ENCODE measurements at regions not wholly inside any gene's neighbourhood (a gene's known extent, or its start where the extent isn't known, plus 50 kb on each side); places are given as distances from the start of the nearest gene placed in this dataset.

DNA sequence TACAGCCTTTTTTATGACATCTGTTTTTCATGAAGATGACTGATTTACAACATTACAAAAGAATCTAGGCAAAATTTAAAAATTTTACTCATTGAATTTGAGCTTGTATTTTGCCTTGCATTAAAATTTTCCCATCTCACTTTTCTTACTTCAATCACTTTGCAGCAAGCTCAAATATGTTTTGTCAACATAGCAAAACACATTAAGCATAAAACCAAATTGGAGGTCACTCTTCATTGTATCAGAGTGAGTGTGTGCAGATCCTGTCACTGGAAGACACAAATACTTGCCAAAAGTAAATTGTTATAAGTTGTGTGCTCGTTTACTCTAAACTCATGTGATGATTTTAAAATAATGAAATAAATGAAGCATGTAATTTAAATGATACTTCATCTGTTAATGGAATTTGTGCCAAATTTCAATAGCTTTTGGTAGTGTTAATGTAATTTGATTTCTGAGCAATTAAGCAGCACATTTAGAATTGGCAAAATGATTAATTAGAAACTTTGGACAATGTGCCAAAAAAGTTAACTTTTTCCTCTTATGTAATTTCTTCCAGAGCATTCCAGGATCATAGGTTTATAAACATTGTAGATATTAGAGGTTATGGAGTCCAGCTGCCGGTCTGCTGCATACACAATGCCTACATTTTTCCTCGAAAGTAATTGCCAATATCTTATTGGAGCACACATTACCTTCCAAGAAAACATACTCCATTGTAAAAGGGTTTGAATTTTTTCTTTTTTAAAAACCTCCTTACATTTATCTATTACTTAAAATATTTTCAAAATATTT lies 1078.2 kb upstream of the LRRTM3 start:
- no peak for DNase-seq (ENCODE audit: low spot score in 2 of 2)
- Histone ChIP-seq H3K36me3 (replicated peaks) (no peaks in the 10 kb centered on the region), H3K4me1 (no peaks in the 10 kb centered on the region), H3K4me3 (no peak overlapping the region), H3K9me3 (no peaks in the 10 kb centered on the region), H3K27me3 (ENCODE audit: low read depth) (no peaks in the 10 kb centered on the region)
- in situ Hi-C loops (cut with MboI; ENCODE audit: low sequenced_read_pairs), result no loop called here

DNA sequence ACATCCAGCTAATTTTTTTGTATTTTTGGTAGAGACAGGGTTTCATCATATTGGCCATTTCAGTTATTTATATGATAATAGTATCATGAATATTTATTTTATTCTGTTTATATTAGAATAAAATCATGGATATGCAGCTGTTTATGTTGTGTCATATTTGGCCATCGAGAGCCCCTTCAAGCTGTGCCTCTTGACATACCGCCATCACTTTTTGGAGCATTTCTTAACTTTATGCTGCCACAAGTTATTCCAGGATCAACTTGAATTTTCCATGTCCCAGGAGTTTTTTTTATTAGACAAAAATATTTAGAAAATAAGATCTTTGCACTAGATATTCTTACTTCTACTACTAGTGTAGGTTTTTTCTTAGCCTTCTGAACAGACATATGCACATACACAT lies 1067.0 kb upstream of the LRRTM3 start:
- no peak for DNase-seq (ENCODE audit: low spot score in 2 of 2)
- in situ Hi-C loops (cut with MboI; ENCODE audit: low sequenced_read_pairs), result no loop called here
- Histone ChIP-seq H3K9me3 (no peaks in the 10 kb centered on the region), H3K27me3 (ENCODE audit: low read depth) (no peaks in the 10 kb centered on the region), H3K4me3 (no peak overlapping the region), H3K4me1 (no peaks in the 10 kb centered on the region), H3K36me3 (replicated peaks) (no peaks in the 10 kb centered on the region)

DNA sequence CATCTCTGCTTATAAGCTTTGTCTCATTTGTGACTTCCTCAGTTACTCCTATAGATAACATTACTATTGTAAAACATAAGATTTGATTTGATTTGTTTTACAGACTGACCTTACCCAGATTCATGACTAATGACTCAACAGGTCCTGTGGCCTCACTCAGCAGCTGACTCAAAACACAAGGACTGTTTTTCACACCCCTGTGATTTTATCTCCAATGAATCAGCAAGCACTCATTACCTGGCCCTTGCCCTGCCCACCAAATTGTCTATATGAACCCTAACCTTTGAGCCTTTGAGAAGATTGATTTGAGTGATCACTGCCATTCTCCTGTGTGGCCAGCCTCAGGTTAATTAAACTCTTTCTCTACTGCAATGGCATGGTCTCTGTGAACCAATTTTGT lies 1064.6 kb upstream of the LRRTM3 start:
- no peak for DNase-seq (ENCODE audit: low spot score in 2 of 2)
- no peaks in the 10 kb centered on the region for H3K36me3 ChIP-seq (replicated peaks)
- H3K4me1 ChIP-seq, result no peaks in the 10 kb centered on the region
- H3K27me3 ChIP-seq (ENCODE audit: low read depth), result no peaks in the 10 kb centered on the region
- no peak overlapping the region for H3K4me3 ChIP-seq
- no peaks in the 10 kb centered on the region for H3K9me3 ChIP-seq
- in situ Hi-C loops (cut with MboI; ENCODE audit: low sequenced_read_pairs), result no loop called here

Measured in HAP-1 (cell line).